HepG2 (cell line): ENCODE measurements at regions not wholly inside any gene's neighbourhood (a gene's known extent, or its start where the extent isn't known, plus 50 kb on each side); places are given as distances from the start of the nearest gene placed in this dataset.

Experiments used
- ATAC-seq: fragments of 200-7000 bp; cut with Tn5 transposase; 3 replicates; pipeline ENCODE4 v1.9.1; 2020; ENCODE audit warnings: mild to moderate bottlenecking, moderate library complexity
- BruUV-seq: library from RNA; stranded (reverse); fragments of 400-500 nt; replicated peaks from 2 replicates; lab custom pipeline; 2021; lab: Mats Ljungman, UMichigan
- CTCF ChIA-PET: fragments of 300-600 bp; formaldehyde crosslinking; extraction: SDS; loops from one replicate; lab custom pipeline; 2021; ENCODE audit warnings: low total read pairs, inconsistent platforms, low intra/inter-chr PET ratio; lab: Yijun Ruan, JAX
- POLR2A ChIA-PET: fragments of 350-600 bp; sonication (Branson Sonifier 250); formaldehyde crosslinking; loops from one replicate; lab custom pipeline; 2020; ENCODE audit warnings: antibody characterized with exemption, inconsistent platforms; lab: Yijun Ruan, JAX
- DNase-seq: peaks from one replicate; pipeline ENCODE4 v3.0.0-alpha.2; 2015; ENCODE audit warnings: low spot score
- FAIRE-seq: peaks from 3 replicates; lab custom pipeline; 2011; peaks lifted over from hg19 to GRCh38; lab: Jason Lieb, UNC
- H2AFZ ChIP-seq: one replicate; pipeline ENCODE4 v1.6.1; 2011; ENCODE audit warnings: low read length, inconsistent platforms
- H3K27ac ChIP-seq: fragments of 300-600 bp; 3 replicates; pipeline ENCODE4 v1.8.0; 2011; ENCODE audit warnings: mixed run types, mild to moderate bottlenecking, mixed read lengths, low read length, inconsistent platforms; ENCODE audit not compliant: insufficient read depth; ENCODE audit errors: extremely low read length
- H3K27me3 ChIP-seq, 2 experiments: fragments of 200-600 bp in 1 of 2; 2 replicates in 1 of 2; 3 replicates in 1 of 2; pipeline versions ENCODE4 v1.6.0 to v1.8.0; 2011; ENCODE audit warnings: low read length in 2 of 2, mild to moderate bottlenecking in 2 of 2, moderate library complexity in 2 of 2, inconsistent platforms in 1 of 2; ENCODE audit not compliant: insufficient read depth in 2 of 2, control insufficient read depth in 1 of 2
- H3K36me3 ChIP-seq, 2 experiments: fragments of 200-600 bp in 1 of 2; replicated peaks in 1 of 2; 2 replicates in 1 of 2; 3 replicates in 1 of 2; pipeline versions ENCODE4 v1.5.1 to v1.8.0; 2011; ENCODE audit warnings: low read length in 2 of 2, inconsistent platforms in 1 of 2; ENCODE audit not compliant: insufficient read depth in 2 of 2, control insufficient read depth in 1 of 2
- H3K4me1 ChIP-seq: 2 replicates; pipeline ENCODE4 v1.5.1; 2012; ENCODE audit warnings: low read length, inconsistent platforms; ENCODE audit not compliant: insufficient read depth
- H3K4me2 ChIP-seq: 2 replicates; pipeline ENCODE4 v1.6.0; 2011; ENCODE audit warnings: low read depth, low read length, inconsistent platforms
- H3K4me3 ChIP-seq, 3 experiments: fragments of 200-600 bp in 1 of 3; sonication (generic), shearing (Covaris generic) in 1 of 3; replicated peaks in 1 of 3; 2 replicates each; pipeline ENCODE4 v1.5.1; 2011 to 2016; ENCODE audit warnings: low read length in 3 of 3, inconsistent platforms in 2 of 3, low read depth in 2 of 3, mild to moderate bottlenecking in 2 of 3, control low read depth in 1 of 3, mixed read lengths in 1 of 3; ENCODE audit not compliant: insufficient read depth in 1 of 3
- H3K79me2 ChIP-seq: one replicate; pipeline ENCODE4 v1.6.1; 2011; ENCODE audit warnings: low read length, inconsistent platforms; ENCODE audit not compliant: insufficient read depth
- H3K9ac ChIP-seq: 2 replicates; pipeline ENCODE4 v1.6.0; 2011; ENCODE audit warnings: mild to moderate bottlenecking, low read depth, low read length, inconsistent platforms; ENCODE audit not compliant: insufficient read depth
- H3K9me3 ChIP-seq: 2 replicates; pipeline ENCODE4 v1.5.1; 2012; ENCODE audit warnings: mild to moderate bottlenecking, low read length
- H4K20me1 ChIP-seq: 2 replicates; pipeline ENCODE4 v1.6.0; 2011; ENCODE audit warnings: inconsistent platforms, mild to moderate bottlenecking, low read length, moderate library complexity; ENCODE audit not compliant: insufficient read depth
- ADNP ChIP-seq: sonication (generic); formaldehyde crosslinking; IDR thresholded peaks from 2 replicates; pipeline ENCODE4 v1.4.0; 2020; ENCODE audit warnings: missing genetic modification reagents
- ARNTL ChIP-seq: sonication (generic); formaldehyde crosslinking; IDR thresholded peaks from 2 replicates; pipeline ENCODE4 v1.4.0; 2020; ENCODE audit warnings: mild to moderate bottlenecking, missing genetic modification reagents
- CC2D1A ChIP-seq: sonication (generic); formaldehyde crosslinking; IDR thresholded peaks from 2 replicates; pipeline ENCODE4 v1.8.1; 2023; ENCODE audit warnings: mild to moderate bottlenecking, missing genetic modification reagents
- CREB1 ChIP-seq, 2 experiments: fragments of 450-650 bp in 1 of 2; IDR thresholded peaks; 2 replicates each; pipeline ENCODE4 v1.6.1; 2016 to 2017; ENCODE audit warnings: control low read depth in 1 of 2, mild to moderate bottlenecking in 1 of 2, missing compliant biosample characterization in 1 of 2, missing genetic modification characterization in 1 of 2
- ELF3 ChIP-seq: IDR thresholded peaks from 2 replicates; pipeline ENCODE4 v1.6.1; 2016; ENCODE audit warnings: missing genetic modification reagents, missing compliant biosample characterization
- FOXM1 ChIP-seq: sonication (generic); formaldehyde crosslinking; IDR thresholded peaks from 2 replicates; pipeline ENCODE4 v1.5.0; 2020; ENCODE audit warnings: missing genetic modification reagents
- KDM4B ChIP-seq: sonication (generic); formaldehyde crosslinking; IDR thresholded peaks from 2 replicates; pipeline ENCODE4 v1.4.0; 2020; ENCODE audit warnings: missing genetic modification reagents
- KLF11 ChIP-seq: IDR thresholded peaks from 2 replicates; pipeline ENCODE4 v1.6.1; 2016; ENCODE audit warnings: missing compliant biosample characterization
- MIXL1 ChIP-seq: IDR thresholded peaks from 2 replicates; pipeline ENCODE4 v1.6.1; 2016
- NBN ChIP-seq: fragments of 450-650 bp; conservative IDR thresholded peaks from 2 replicates; pipeline ENCODE4 v1.6.1; 2017
- PPARG ChIP-seq: conservative IDR thresholded peaks from 2 replicates; pipeline ENCODE4 v1.6.1; 2016; ENCODE audit warnings: missing biosample characterization, missing genetic modification reagents
- SALL1 ChIP-seq: sonication (generic); formaldehyde crosslinking; IDR thresholded peaks from 2 replicates; pipeline ENCODE4 v1.8.0; 2022; ENCODE audit warnings: mild to moderate bottlenecking, missing genetic modification reagents
- SP5 ChIP-seq: IDR thresholded peaks from 2 replicates; pipeline ENCODE4 v1.6.1; 2016; ENCODE audit warnings: low read depth, borderline replicate concordance
- TSC22D2 ChIP-seq: sonication (generic); formaldehyde crosslinking; IDR thresholded peaks from 2 replicates; pipeline ENCODE4 v1.5.1; 2020; ENCODE audit warnings: missing genetic modification reagents, mild to moderate bottlenecking, borderline replicate concordance
- ZFP36L1 ChIP-seq: sonication (generic); formaldehyde crosslinking; IDR thresholded peaks from 2 replicates; pipeline ENCODE4 v1.8.0; 2022; ENCODE audit warnings: mild to moderate bottlenecking, missing genetic modification reagents, moderate library complexity
- ZNF280B ChIP-seq: sonication (generic); formaldehyde crosslinking; IDR thresholded peaks from 2 replicates; pipeline ENCODE4 v1.5.0; 2020; ENCODE audit warnings: missing genetic modification reagents, mild to moderate bottlenecking, borderline replicate concordance
- ZNF572 ChIP-seq: sonication (generic); formaldehyde crosslinking; IDR thresholded peaks from 2 replicates; pipeline ENCODE4 v1.5.1; 2020; ENCODE audit warnings: mild to moderate bottlenecking, missing genetic modification reagents
- ZSCAN9 ChIP-seq: IDR thresholded peaks from 2 replicates; pipeline ENCODE4 v1.6.1; 2016; ENCODE audit warnings: borderline replicate concordance
- WGBS: methylation state at CpG from one replicate; pipeline ENCODE4 v1.1.6; 2017; ENCODE audit warnings: low lambda C conversion rate; 5-methylcytosine and 5-hydroxymethylcytosine counted together
- in situ Hi-C: cut with HindIII; loops from 2 replicates; pipeline ENCODE4 v1.10.0; 2017; ENCODE audit warnings: low pct_unique_long_range_greater_than_20kb; ENCODE audit not compliant: extremely low pct_ligation_motif_present
- intact Hi-C: fragments of 100-400 bp; cut with micrococcal nuclease; formaldehyde crosslinking; loops from one replicate; pipeline ENCODE4 v1.10.0; 2022; ENCODE audit not compliant: unreplicated experiment

DNA sequence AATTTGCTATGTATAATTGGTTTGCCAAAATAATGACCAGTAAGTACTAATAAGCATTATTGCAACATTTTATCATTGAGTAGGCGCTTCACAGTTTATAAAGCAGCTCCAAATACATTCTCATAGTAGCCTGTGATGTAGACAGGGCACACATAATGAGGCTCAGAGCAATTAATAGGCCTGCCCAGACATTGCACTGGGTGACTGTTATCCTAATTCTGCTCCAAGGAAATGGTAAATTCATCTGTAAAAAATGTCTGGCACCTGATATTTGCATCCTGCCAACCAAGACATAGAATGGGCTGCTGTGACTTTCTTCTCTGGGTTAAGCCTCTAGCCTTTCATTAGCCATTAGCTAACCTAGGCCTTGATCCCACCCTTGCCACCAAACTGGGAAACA, 97.6 kb downstream of the SEM1 start:
- POLR2A ChIA-PET: no interaction called here
- H3K36me3 ChIP-seq: no peaks in the 10 kb centered on the region
- 32% methylated on average over 1 of the region's 1 CpG for WGBS
- no peak overlapping the region for H3K9ac ChIP-seq
- in situ Hi-C loops (no loop called here), intact Hi-C loops (no loop called here)
- no peak overlapping the region for H3K4me2 ChIP-seq
- no peak overlapping the region for H2AFZ ChIP-seq
- no TSS peak for BruUV-seq
- H4K20me1 ChIP-seq: no peaks in the 10 kb centered on the region
- CTCF ChIA-PET: no interaction called here
- no peaks in the 10 kb centered on the region for H3K9me3 ChIP-seq
- FAIRE-seq (no peak), DNase-seq (no peak), ATAC-seq (no peak)
- no peaks in the 10 kb centered on the region for H3K4me1 ChIP-seq
- no peaks in the 10 kb centered on the region for H3K27me3 ChIP-seq
- H3K4me3 ChIP-seq: no peak overlapping the region
- H3K79me2 ChIP-seq: no peaks in the 10 kb centered on the region
- no peak overlapping the region for H3K27ac ChIP-seq
- TF ChIP-seq FOXM1 (CRISPR knock-in tag) (no peak), ZFP36L1 (CRISPR knock-in tag) (no peak), SALL1 (CRISPR knock-in tag) (no peak), PPARG (no peak), ZSCAN9 (CRISPR knock-in tag) (no peak), TSC22D2 (CRISPR knock-in tag) (no peak)
- TF ChIP-seq, all 625 proteins: peak for 0

DNA sequence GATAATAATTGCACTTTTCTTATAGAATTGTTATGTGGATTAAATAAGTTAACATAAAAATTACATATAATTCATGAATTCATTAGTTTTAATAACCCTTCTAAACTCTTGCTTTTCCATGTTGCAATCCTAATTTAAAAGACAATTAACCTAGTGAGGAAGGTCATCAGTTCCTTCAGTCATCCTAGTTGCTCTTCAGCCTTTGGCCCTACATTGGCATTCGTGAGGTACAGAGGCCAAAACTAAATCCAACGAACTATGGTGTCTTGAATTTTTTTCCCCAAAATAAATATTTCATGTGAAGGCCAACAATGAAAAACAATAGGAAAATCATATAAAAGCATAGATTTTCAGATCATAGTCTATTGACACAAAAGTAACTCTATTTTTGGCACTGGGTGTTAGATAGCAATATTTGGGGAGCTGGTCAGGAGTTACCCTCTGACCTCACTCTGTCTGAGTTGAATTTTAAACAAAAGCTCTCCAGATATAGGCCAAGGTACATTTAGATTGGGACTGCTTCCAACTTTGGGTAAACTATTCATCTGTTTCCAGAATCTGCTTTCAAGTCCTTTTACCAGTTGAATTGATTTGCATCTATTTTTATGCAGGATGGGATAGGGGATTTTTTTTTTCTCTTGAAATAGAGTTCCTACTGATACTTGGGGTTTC, 104.5 kb downstream of the SEM1 start:
- H3K4me3 ChIP-seq: no peak overlapping the region
- no peaks in the 10 kb centered on the region for H3K79me2 ChIP-seq
- no peak overlapping the region for H3K4me2 ChIP-seq
- 8% methylated on average over 2 of the region's 2 CpGs for WGBS
- TF ChIP-seq SP5: no peak
- no peak for TF ChIP-seq ADNP
- no peak for TF ChIP-seq CREB1 (IDR thresholded peaks at IDR 0.05)
- no peak for TF ChIP-seq CREB1 (CRISPR knock-in tag; IDR thresholded peaks at IDR 0.05)
- TF ChIP-seq KLF11 (CRISPR knock-in tag): no peak
- no peak for TF ChIP-seq ELF3 (CRISPR knock-in tag)
- no peak for TF ChIP-seq ZNF572
- no peak for TF ChIP-seq PPARG
- TF ChIP-seq ARNTL (CRISPR knock-in tag): no peak
- TF ChIP-seq MIXL1 (CRISPR knock-in tag): no peak
- TF ChIP-seq KDM4B (CRISPR knock-in tag): no peak
- TF ChIP-seq NBN: no peak
- TF ChIP-seq ZNF280B (CRISPR knock-in tag): no peak
- TF ChIP-seq CC2D1A: no peak
- H3K9ac ChIP-seq: no peak overlapping the region
- no peak overlapping the region for H3K27ac ChIP-seq
- ChIA-PET CTCF (no interaction called here), POLR2A (no interaction called here)
- no peak for DNase-seq
- ATAC-seq: no peak
- no peaks in the 10 kb centered on the region for H3K36me3 ChIP-seq
- FAIRE-seq: no peak
- H3K9me3 ChIP-seq: no peaks in the 10 kb centered on the region
- in situ Hi-C loops: no loop called here
- no TSS peak for BruUV-seq
- peaks cover 8% of the 10 kb centered on the region for H3K4me1 ChIP-seq
- H4K20me1 ChIP-seq: no peaks in the 10 kb centered on the region
- intact Hi-C loops: no loop called here
- no peaks in the 10 kb centered on the region for H3K27me3 ChIP-seq
- H2AFZ ChIP-seq: no peak overlapping the region
